Fibroblast of the conjunctiva (primary cell): ENCODE measurements at regions not wholly inside any gene's neighbourhood (a gene's known extent, or its start where the extent isn't known, plus 50 kb on each side); places are given as distances from the start of the nearest gene placed in this dataset.
A peak's percentile ranks its signal among the peaks of the same experiment; 100 is the strongest.
"Not testable (repeated sequence)": the region's sequence is repeated elsewhere in the genome, so short reads cannot be mapped to it uniquely, and the experiment has no call there.

ENCODE experiments used
- DNase-seq: peaks from one replicate; pipeline ENCODE4 v3.0.0-alpha.2; 2010; ENCODE audit warnings: low read depth

DNA sequence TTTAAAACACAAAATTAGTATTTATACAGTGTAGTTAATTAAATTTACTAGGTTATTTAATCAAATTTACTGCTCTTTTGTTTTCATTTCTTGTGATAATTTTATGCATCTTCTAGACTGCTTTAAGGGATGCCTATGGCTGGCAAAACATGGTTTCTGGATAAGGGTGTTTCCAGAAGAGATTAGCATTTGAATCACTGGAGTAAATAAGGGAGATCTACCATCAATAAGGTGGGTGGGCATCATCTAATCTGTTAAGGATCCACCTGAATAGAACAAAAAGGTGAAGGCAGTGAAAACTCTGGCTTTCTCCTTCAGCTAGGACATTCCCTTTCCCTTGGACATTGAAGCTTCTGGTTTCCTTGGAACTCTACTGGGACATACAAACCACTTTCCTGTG lies 146.2 kb upstream of the LAMA2 start:
- DNase-seq = no peak

DNA sequence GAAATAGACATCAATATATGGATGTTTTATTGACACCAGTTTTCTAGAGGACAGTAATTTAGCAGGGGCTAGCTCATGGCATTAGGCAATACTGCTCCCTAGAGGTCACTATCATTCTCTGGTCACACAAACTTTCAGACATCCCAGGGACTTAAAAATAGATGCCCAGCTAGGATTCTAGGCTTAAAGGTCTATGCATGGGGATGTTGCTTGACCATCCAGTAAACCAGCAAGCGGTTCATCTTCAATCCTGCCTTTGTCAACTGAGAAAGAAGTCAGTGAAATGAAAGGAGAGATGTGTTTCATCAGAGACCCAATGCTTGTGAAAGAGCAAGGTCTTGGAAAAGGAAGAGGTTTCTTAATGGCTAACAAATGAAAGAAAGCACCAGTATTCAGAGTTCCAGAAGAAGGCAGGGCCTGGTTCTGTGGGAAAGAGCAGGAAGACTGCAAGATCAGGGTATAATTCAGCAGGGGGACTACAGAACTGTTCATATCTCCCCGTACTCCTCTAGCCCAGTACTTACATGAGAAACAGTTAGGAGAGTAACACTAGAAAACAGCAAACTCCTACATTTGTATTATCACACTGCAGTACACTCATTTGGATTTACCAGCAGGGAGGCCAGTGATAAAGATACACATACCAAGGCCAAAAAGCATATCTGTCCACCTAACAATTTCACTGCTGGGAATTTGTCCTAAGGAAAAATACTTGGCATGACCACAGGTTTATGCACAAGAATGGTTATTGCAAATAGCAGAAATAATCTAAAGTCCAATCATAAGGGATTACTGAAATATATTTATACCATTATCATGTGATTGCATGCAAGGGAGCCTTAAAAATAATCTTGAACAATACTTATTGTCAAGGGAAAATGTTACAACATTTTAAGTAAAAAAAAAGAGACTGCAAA lies 151.4 kb upstream of the LAMA2 start:
- peak; percentile 48 for DNase-seq

GRCh38 chr6:128727500-128727899 lies 155.4 kb upstream of the LAMA2 start:
- DNase-seq = no peak

GRCh38 chr6:128725271-128726233 lies 157.4 kb upstream of the LAMA2 start:
- peak; percentile 16 for DNase-seq

DNA sequence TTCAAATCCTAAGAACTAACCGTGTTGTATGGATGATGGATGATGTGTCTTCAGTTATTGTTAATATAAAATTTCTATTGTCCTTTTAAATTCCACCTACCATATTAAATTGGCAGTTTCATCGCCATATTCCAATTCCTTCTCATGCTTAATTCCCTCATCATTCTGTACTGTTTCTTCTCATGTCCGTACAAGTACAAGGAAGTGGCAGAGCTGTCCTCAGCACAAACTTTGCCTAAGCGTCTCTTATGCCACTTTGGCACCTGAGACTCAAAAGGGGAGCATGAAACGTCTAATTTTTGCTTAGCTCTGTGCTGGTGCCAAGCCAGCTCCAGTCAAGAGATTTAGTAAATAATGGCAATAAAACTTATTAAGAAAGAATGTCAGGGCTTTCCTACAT lies 158.2 kb upstream of the LAMA2 start:
- DNase-seq = no peak

DNA sequence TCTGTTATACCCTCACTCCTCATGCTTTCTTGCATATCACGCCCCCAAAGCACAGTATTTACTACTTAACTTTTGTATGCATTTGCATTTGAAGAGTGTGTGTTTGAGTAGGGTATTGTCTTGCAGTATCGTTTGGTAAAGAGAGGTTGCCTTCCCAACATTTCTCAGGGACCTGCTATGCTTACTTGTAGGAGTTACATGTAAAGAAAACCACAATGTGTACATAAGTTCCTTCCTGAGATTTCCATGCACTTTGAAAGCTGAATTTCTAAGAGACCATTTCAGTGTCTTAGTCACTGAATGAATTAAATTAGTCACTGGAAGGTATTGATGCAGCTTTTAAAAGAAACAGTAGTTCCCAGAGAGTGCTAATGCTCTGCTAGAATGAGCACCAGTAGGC lies 159.3 kb upstream of the LAMA2 start:
- DNase-seq = no peak

DNA sequence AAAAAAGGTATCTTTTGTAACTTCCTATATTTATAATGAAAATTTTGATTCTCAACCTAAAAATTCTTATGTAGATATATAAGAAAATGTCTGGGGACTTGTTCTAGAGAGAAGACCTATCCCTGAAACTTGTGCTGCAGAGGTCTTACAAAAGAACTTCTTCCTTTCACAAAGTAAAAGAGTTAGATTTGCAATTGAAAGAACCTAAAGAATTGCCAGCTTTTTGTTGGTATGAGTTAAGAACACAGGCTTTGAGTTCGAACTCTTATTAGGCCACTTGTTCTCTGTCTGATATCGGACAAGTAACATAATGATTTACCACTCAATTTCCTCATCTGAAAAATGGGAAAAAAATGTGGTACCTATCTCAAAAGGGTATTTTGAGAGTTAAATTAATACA lies 162.0 kb upstream of the LAMA2 start:
- DNase-seq = no peak

DNA sequence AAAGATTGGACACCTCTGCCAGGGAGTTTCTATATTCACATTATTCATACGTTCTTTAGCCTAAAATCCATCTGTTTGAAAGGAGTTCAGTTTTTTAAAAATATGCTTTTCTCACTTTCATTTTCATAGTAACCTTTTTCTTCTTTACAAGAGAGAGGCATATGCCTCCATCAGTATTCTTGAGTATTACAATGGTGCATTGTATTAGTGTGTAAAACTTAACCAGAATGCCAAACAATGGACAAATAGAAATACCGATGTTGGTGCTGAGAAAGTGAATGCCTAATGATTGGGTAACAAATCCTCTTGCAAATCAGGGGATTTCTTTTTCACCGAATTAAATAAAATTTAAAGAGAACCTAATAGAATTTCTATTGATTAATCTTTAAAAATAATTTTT lies 163.2 kb upstream of the LAMA2 start:
- DNase-seq = no peak

- peak; percentile 16 for DNase-seq
Measured at GRCh38 chr6:128713461-128713860, 169.5 kb upstream of the LAMA2 start.

- no peak for DNase-seq
Measured at GRCh38 chr6:128712898-128713297, 170.0 kb upstream of the LAMA2 start.

GRCh38 chr6:128711149-128711548 lies 171.8 kb upstream of the LAMA2 start:
- no peak for DNase-seq

GRCh38 chr6:128710315-128710714 lies 172.6 kb upstream of the LAMA2 start:
- no peak for DNase-seq

- no peak for DNase-seq
Measured at GRCh38 chr6:128704601-128705000, 178.3 kb upstream of the LAMA2 start.

- not testable (repeated sequence) for DNase-seq
Measured at GRCh38 chr6:128703794-128704193, 179.1 kb upstream of the LAMA2 start.

- DNase-seq = peak; percentile 20
Measured at GRCh38 chr6:128696691-128697689, 176.6 kb upstream of the PTPRK start.

DNA sequence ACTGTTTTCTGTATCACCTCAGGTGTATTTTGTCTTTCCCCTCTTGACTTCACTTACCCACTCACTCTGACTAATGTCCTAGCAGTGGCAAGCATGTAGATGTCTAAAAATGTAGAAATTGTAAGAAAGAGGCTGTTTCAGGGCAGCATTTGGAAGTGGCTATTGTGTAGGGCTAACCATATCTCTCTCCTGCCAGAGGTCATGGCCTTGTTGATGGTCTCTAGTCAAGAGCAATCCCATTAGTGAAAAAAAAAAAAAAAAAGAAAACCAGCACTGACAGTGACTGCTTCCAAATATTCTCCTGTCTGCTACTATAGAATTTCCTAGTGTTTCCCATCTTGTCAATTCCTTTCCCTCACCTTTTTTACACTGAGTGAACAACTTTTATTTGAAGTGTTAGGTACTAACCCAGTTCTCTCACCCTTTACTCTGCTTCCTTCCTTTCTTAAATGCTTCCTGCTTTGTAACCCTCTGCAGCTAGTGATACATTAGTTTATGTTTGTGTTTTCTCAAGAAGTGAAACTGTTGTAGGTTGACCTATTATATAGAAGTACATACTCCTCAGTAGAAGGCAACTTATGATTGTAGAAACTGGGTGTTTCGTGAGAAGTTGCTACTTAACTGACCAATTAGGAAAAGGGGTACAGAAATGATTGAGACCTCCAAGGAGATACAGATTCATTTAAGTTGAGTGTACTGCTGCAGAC lies 174.1 kb upstream of the PTPRK start:
- DNase-seq = no peak

- no peak for DNase-seq
Measured at GRCh38 chr6:128690063-128690462, 169.7 kb upstream of the PTPRK start.

GRCh38 chr6:128686084-128686483 lies 165.7 kb upstream of the PTPRK start:
- no peak for DNase-seq

DNA sequence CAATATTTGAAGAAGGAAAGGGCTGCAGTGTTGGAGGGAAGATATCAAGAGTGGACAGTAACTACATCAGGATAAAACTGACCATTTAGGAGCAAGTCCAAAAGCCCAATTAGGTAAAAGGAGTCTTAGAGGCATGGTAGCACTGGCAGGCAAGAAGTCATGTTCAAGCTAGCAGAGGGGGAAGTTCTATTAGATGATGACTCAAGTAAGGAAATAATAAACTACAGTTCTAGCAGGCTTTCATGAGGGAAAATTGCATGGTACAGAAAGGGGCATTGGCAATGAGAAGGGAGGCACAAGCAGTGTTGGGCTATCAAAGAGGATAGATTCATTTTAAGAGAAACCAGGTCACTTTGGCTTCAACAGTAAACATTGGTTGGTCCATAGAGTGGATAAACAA lies 156.1 kb upstream of the PTPRK start:
- DNase-seq = no peak

- no peak for DNase-seq
Measured at GRCh38 chr6:128672023-128672422, 151.6 kb upstream of the PTPRK start.

DNA sequence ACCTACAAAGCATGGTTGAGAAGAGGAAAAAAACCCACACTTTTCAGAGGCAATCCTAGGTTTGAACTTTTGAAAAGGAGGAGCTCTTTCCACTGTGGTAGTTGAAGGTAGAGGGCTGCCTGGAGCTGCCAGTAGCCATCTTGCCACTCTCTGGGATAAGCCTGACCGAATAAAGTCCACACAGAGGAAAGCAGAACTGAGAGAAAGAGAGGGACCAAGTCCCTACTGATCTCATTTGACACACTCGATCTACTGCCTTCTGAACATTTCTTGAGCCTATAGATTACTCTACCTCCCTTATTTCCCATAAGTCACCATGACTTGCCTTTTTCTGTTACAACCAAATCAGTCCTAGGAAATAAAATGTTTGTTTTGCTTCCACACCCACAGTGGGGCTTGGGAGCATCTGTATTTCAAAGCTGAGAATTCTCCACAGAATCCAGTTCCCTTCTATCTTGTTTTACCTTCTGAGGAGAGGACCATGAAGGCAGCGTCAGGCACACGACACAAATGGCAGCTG lies 147.0 kb upstream of the PTPRK start:
- no peak for DNase-seq
